ENCODE measurements at regions not wholly inside any gene's neighbourhood (a gene's known extent, or its start where the extent isn't known, plus 50 kb on each side); places are given as distances from the start of the nearest gene placed in this dataset.

DNA sequence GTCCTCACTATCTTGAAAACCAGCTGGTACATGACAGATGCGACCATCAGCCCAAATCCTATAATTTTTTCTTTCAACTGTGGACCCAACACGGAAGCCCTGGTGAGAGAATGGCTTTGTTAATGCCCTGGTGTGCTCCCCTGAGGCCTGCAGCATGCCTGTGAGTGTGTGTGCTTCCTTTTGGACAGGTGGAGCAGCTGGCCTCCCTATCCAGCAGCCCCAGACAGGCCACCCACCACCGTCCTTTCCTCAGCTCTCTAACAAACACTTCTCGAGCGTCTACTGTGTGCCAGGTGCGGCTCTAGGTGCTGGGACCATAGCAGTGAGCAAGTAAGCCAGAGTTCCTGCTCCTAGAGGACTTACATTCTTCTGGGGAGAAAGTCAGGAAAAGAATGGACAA lies 78.9 kb upstream of the GZMB start:
- 96% methylated on average over 6 of the region's 6 CpGs for WGBS
- no peaks in the 10 kb centered on the region for H3K9me3 ChIP-seq (ENCODE audit: control insufficient read depth in 2 of 2, insufficient read depth in 1 of 2, low read length in 1 of 2)
- DNase-seq (ENCODE audit: low read depth in 6 of 9, low spot score in 9 of 9), result no peak
- no peak overlapping the region for H3K27ac ChIP-seq (ENCODE audit: low read depth in 1 of 2, low read length in 1 of 2)
- no peaks in the 10 kb centered on the region for H3K36me3 ChIP-seq (ENCODE audit: control insufficient read depth in 2 of 2, insufficient read depth in 2 of 2, low read length in 1 of 2)
- H3K27me3 ChIP-seq (ENCODE audit: control insufficient read depth in 2 of 2, insufficient read depth in 1 of 2, low read length in 1 of 2), result peaks cover 0 to 2% of the 10 kb centered on the region in 2 donors
- H3K4me3 ChIP-seq (ENCODE audit: low read length in 2 of 2), result no peak overlapping the region
- H3K4me1 ChIP-seq (ENCODE audit: control insufficient read depth in 2 of 2, insufficient read depth in 2 of 2, low read length in 2 of 2), result no peaks in the 10 kb centered on the region

DNA sequence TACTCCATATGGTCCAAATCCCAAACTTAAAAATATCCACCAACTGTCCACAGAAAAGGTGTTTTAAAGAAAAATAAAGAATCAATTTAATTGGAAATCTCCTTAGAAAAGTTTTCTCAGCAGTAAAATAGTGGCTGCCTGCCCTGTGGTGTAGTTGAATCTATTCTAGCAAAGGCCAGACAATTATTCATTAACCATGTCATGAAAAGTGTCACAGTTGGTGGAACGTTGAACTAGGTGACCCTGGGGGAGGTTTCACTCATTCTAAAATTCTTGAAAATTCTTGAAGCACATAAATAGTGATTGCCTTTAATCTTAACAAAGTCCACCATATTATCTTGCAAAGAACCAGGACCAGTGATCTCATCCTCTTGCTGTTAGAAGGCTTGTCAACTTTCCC lies 78.4 kb upstream of the GZMB start:
- no peaks in the 10 kb centered on the region for H3K36me3 ChIP-seq (ENCODE audit: control insufficient read depth in 2 of 2, insufficient read depth in 2 of 2, low read length in 1 of 2)

DNA sequence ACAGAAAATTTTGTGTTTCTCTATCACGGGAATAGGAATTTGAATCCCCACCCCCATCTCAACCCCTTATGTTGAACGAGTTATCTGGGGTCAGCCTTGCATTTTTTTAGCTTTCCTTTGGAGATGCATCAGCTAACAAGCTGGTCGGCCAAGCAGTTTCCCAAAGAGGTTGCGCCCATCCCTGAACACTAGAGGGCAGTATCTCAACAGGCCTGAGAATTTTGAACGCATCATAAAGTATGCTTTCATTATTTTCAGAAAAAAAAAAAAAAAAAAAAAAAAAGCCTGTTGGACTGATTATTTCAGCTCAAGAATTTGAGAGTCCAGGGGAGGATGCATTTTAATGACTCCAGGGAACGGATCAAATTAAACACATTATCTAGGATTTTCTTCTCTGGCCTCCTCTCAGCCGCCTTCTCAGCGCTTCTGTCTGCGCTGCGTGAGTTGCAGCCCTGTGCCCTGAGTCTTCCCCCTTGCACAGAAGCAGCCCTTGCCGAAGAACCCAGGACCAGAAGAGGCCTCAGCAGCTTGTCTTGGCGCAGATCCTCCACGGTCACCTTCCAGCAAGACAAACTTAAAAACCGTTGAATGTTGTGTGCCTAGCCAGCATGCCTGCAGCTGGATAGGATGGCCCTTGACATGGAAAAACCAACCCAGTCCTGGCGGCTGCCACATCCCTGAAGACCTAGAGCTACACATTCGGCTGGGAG lies 76.6 kb upstream of the GZMB start:
- H3K27ac ChIP-seq (ENCODE audit: low read depth in 1 of 2, low read length in 1 of 2), result no peak overlapping the region
- no peaks in the 10 kb centered on the region for H3K9me3 ChIP-seq (ENCODE audit: control insufficient read depth in 2 of 2, insufficient read depth in 1 of 2, low read length in 1 of 2)
- 58% methylated on average over 16 of the region's 16 CpGs for WGBS
- DNase-seq (ENCODE audit: low read depth in 6 of 9, low spot score in 9 of 9), result peak in 4 of 9 donors; percentile 26 to 73 (median 46)
- no peaks in the 10 kb centered on the region for H3K4me1 ChIP-seq (ENCODE audit: control insufficient read depth in 2 of 2, insufficient read depth in 2 of 2, low read length in 2 of 2)
- no peak overlapping the region for H3K4me3 ChIP-seq (ENCODE audit: low read length in 2 of 2)
- peaks cover 0 to 2% of the 10 kb centered on the region in 2 donors for H3K27me3 ChIP-seq (ENCODE audit: control insufficient read depth in 2 of 2, insufficient read depth in 1 of 2, low read length in 1 of 2)
- H3K36me3 ChIP-seq (ENCODE audit: control insufficient read depth in 2 of 2, insufficient read depth in 2 of 2, low read length in 1 of 2), result no peaks in the 10 kb centered on the region

More for the DNA sequence above, 78.4 kb upstream of the GZMB start:
- WGBS, result 91% methylated on average over 1 of the region's 1 CpG
- H3K9me3 ChIP-seq (ENCODE audit: control insufficient read depth in 2 of 2, insufficient read depth in 1 of 2, low read length in 1 of 2), result no peaks in the 10 kb centered on the region
- no peak overlapping the region for H3K4me3 ChIP-seq (ENCODE audit: low read length in 2 of 2)
- DNase-seq (ENCODE audit: low read depth in 6 of 9, low spot score in 9 of 9), result no peak
- H3K4me1 ChIP-seq (ENCODE audit: control insufficient read depth in 2 of 2, insufficient read depth in 2 of 2, low read length in 2 of 2), result no peaks in the 10 kb centered on the region
- no peak overlapping the region for H3K27ac ChIP-seq (ENCODE audit: low read depth in 1 of 2, low read length in 1 of 2)
- peaks cover 0 to 2% of the 10 kb centered on the region in 2 donors for H3K27me3 ChIP-seq (ENCODE audit: control insufficient read depth in 2 of 2, insufficient read depth in 1 of 2, low read length in 1 of 2)

DNA sequence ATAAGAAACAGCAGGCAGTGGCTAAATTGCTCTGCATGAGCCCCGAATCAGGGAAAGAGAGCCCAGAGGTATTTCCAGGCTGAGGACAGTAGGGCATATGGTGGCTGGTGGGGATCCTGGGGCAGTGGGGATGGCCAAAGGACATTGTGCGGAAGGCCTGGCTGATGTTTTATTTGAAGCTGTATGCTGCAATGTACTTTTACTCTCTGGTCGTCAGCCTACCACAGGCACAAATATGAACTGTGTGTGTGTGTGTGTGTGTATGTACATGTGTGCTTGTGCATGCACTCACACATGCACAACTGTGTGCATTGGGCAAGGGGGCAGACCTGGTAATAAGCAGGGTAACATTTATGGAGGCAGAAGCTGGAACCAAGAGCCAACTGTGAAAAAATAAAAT lies 74.7 kb upstream of the GZMB start:
- Histone ChIP-seq H3K4me3 (ENCODE audit: low read length in 2 of 2) (no peak overlapping the region), H3K9me3 (ENCODE audit: control insufficient read depth in 2 of 2, insufficient read depth in 1 of 2, low read length in 1 of 2) (no peaks in the 10 kb centered on the region), H3K27me3 (ENCODE audit: control insufficient read depth in 2 of 2, insufficient read depth in 1 of 2, low read length in 1 of 2) (peaks cover 0 to 2% of the 10 kb centered on the region in 2 donors), H3K27ac (ENCODE audit: low read depth in 1 of 2, low read length in 1 of 2) (no peak overlapping the region), H3K4me1 (ENCODE audit: control insufficient read depth in 2 of 2, insufficient read depth in 2 of 2, low read length in 2 of 2) (no peaks in the 10 kb centered on the region), H3K36me3 (ENCODE audit: control insufficient read depth in 2 of 2, insufficient read depth in 2 of 2, low read length in 1 of 2) (no peaks in the 10 kb centered on the region)
- WGBS, result 95% methylated on average over 3 of the region's 3 CpGs
- DNase-seq (ENCODE audit: low read depth in 6 of 9, low spot score in 9 of 9), result no peak

DNA sequence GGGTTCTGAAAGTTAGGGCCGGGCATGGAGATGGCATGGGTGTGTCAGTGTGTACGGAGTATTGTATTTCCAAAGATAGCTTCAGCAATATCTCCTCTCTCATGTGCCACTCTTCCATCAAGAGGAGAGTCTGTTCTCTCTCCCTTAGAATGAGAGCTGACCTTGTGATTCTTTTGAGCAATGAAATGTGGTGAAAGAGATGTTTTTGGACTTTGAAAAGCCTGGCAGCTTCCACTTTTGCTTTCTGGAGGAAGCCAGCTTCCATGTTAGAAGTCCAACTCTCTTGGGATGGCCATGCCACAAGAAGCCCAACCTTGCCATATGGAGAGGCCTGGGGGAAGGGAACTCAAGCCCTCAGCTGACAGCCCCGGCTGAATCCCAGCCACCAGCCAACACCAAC lies 72.4 kb upstream of the GZMB start:
- no peak overlapping the region for H3K27ac ChIP-seq (ENCODE audit: low read depth in 1 of 2, low read length in 1 of 2)
- WGBS, result 98% methylated on average over 3 of the region's 3 CpGs
- H3K4me3 ChIP-seq (ENCODE audit: low read length in 2 of 2), result no peak overlapping the region
- H3K27me3 ChIP-seq (ENCODE audit: control insufficient read depth in 2 of 2, insufficient read depth in 1 of 2, low read length in 1 of 2), result peaks cover 0 to 2% of the 10 kb centered on the region in 2 donors
- no peaks in the 10 kb centered on the region for H3K36me3 ChIP-seq (ENCODE audit: control insufficient read depth in 2 of 2, insufficient read depth in 2 of 2, low read length in 1 of 2)
- H3K4me1 ChIP-seq (ENCODE audit: control insufficient read depth in 2 of 2, insufficient read depth in 2 of 2, low read length in 2 of 2), result no peaks in the 10 kb centered on the region
- DNase-seq (ENCODE audit: low read depth in 6 of 9, low spot score in 9 of 9), result no peak
- H3K9me3 ChIP-seq (ENCODE audit: control insufficient read depth in 2 of 2, insufficient read depth in 1 of 2, low read length in 1 of 2), result no peaks in the 10 kb centered on the region

DNA sequence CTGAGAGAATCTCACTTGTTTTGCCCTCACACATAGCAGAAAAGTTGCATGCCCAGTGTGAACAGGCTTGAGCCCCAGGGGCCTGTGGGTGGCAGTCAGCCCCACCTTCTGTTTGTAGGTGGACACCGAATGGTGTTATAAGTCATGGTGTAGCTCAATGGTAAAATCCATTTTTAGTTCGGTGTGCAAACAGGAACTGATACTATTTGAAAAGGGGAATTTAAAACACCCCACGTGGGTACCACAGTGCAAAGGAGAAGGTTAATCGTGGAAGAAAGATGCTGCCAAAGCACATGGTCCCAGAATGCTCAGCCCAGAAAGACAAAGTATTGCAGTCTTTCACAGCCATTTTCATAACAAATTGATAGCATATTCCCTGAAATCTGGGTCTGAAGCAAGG lies 71.8 kb upstream of the GZMB start:
- peaks cover 0 to 2% of the 10 kb centered on the region in 2 donors for H3K27me3 ChIP-seq (ENCODE audit: control insufficient read depth in 2 of 2, insufficient read depth in 1 of 2, low read length in 1 of 2)
- 47% methylated on average over 4 of the region's 4 CpGs for WGBS

DNA sequence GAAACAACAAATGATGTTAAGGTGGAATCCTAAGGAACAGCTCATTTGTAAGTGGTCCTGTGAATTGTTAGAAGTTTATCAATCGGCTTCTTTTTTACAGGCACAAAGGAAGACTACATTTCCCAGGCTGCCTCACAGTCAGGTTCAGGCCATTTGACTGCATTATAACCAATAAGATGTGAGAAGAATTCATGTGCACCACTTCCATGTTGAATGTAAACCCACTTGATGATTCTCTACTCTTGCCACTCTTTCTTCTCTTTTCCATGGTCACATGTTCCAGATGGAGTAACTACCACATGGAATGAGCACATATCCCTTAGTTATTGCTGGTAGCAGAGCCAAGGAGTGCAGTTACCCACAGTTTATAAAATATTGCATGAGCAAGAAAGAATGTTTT lies 67.1 kb upstream of the GZMB start:
- Histone ChIP-seq H3K27me3 (ENCODE audit: control insufficient read depth in 2 of 2, insufficient read depth in 1 of 2, low read length in 1 of 2) (no peaks in the 10 kb centered on the region), H3K4me3 (ENCODE audit: low read length in 2 of 2) (no peak overlapping the region), H3K9me3 (ENCODE audit: control insufficient read depth in 2 of 2, insufficient read depth in 1 of 2, low read length in 1 of 2) (no peaks in the 10 kb centered on the region), H3K27ac (ENCODE audit: low read depth in 1 of 2, low read length in 1 of 2) (no peak overlapping the region), H3K4me1 (ENCODE audit: control insufficient read depth in 2 of 2, insufficient read depth in 2 of 2, low read length in 2 of 2) (no peaks in the 10 kb centered on the region), H3K36me3 (ENCODE audit: control insufficient read depth in 2 of 2, insufficient read depth in 2 of 2, low read length in 1 of 2) (no peaks in the 10 kb centered on the region)
- DNase-seq (ENCODE audit: low read depth in 6 of 9, low spot score in 9 of 9), result no peak
- 98% methylated on average over 1 of the region's 1 CpG for WGBS

More for the DNA sequence above, 71.8 kb upstream of the GZMB start:
- Histone ChIP-seq H3K9me3 (ENCODE audit: control insufficient read depth in 2 of 2, insufficient read depth in 1 of 2, low read length in 1 of 2) (no peaks in the 10 kb centered on the region), H3K36me3 (ENCODE audit: control insufficient read depth in 2 of 2, insufficient read depth in 2 of 2, low read length in 1 of 2) (no peaks in the 10 kb centered on the region), H3K4me3 (ENCODE audit: low read length in 2 of 2) (no peak overlapping the region), H3K4me1 (ENCODE audit: control insufficient read depth in 2 of 2, insufficient read depth in 2 of 2, low read length in 2 of 2) (no peaks in the 10 kb centered on the region), H3K27ac (ENCODE audit: low read depth in 1 of 2, low read length in 1 of 2) (no peak overlapping the region)
- DNase-seq (ENCODE audit: low read depth in 6 of 9, low spot score in 9 of 9), result no peak

DNA sequence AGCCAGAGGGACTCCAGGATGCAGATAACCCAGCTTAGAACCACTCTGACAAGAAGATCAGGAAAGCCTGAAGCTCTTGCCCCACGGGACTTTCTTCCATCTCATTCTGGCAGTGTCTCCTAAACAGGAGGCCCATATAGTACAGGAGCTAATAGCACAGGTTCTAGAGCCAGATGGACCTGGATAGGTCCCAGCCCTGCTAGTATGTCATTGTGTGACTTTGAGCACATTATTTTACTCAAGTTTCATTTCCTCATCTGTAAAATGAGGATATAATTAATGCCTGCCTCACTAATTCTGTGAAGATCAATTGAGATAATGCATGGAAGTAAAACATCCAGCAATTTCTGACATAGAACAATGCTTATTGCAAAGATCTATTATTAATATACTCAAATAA lies 66.5 kb upstream of the GZMB start:
- peaks cover 0 to 3% of the 10 kb centered on the region in 2 donors for H3K4me1 ChIP-seq (ENCODE audit: control insufficient read depth in 2 of 2, insufficient read depth in 2 of 2, low read length in 2 of 2)

DNA sequence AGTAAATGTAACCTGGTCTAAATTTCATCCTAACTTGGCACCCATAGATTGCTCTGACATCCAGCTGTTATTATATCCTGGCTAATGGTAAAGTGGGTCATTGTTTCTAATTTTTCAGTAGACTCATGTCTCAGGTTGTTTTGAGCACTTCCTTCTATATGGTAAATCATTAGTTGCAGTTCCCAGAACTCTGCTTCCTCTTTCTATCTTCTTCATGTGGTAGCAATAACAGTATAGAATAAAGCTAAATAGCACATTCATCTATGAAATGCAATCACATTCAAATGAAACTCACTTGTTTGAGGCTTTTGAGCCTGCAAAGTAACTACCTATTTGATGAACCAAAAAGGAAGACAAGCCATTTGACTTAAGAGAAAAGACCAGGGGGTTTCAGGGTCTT lies 65.1 kb upstream of the GZMB start:
- Histone ChIP-seq H3K9me3 (ENCODE audit: control insufficient read depth in 2 of 2, insufficient read depth in 1 of 2, low read length in 1 of 2) (no peaks in the 10 kb centered on the region), H3K36me3 (ENCODE audit: control insufficient read depth in 2 of 2, insufficient read depth in 2 of 2, low read length in 1 of 2) (no peaks in the 10 kb centered on the region), H3K4me1 (ENCODE audit: control insufficient read depth in 2 of 2, insufficient read depth in 2 of 2, low read length in 2 of 2) (peaks cover 0 to 14% of the 10 kb centered on the region in 2 donors), H3K27me3 (ENCODE audit: control insufficient read depth in 2 of 2, insufficient read depth in 1 of 2, low read length in 1 of 2) (no peaks in the 10 kb centered on the region), H3K4me3 (ENCODE audit: low read length in 2 of 2) (no peak overlapping the region), H3K27ac (ENCODE audit: low read depth in 1 of 2, low read length in 1 of 2) (no peak overlapping the region)
- peak in 1 of 9 donors; percentile 15 for DNase-seq (ENCODE audit: low read depth in 6 of 9, low spot score in 9 of 9)

More for the DNA sequence above, 66.5 kb upstream of the GZMB start:
- no peak for DNase-seq (ENCODE audit: low read depth in 6 of 9, low spot score in 9 of 9)
- 97% methylated on average over 1 of the region's 1 CpG for WGBS
- Histone ChIP-seq H3K27ac (ENCODE audit: low read depth in 1 of 2, low read length in 1 of 2) (no peak overlapping the region), H3K27me3 (ENCODE audit: control insufficient read depth in 2 of 2, insufficient read depth in 1 of 2, low read length in 1 of 2) (no peaks in the 10 kb centered on the region), H3K9me3 (ENCODE audit: control insufficient read depth in 2 of 2, insufficient read depth in 1 of 2, low read length in 1 of 2) (no peaks in the 10 kb centered on the region), H3K4me3 (ENCODE audit: low read length in 2 of 2) (no peak overlapping the region), H3K36me3 (ENCODE audit: control insufficient read depth in 2 of 2, insufficient read depth in 2 of 2, low read length in 1 of 2) (no peaks in the 10 kb centered on the region)

All from thymus (tissue), 11 donors.